ENCODE measurements at regions not wholly inside any gene's neighbourhood (a gene's known extent, or its start where the extent isn't known, plus 50 kb on each side); places are given as distances from the start of the nearest gene placed in this dataset.

DNA sequence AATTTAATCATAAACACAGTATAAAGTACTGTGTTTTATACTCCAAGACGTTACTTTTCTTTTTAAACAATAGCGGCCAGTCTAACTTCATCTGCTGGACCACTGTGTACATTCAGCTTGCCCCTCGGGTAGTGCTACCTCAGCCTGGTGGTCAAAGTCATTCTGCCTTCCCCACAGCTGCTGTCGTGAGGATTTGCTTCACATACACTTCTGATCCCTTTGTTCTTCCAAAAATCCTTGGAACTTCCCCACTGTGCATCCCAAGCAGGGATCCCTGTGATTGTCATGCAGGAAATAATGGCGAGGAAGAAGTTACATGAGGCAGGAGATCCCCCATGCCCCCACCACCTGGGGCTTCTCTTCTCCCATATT lies 234.9 kb upstream of the STARD13 start:
- WGBS (ENCODE audit: insufficient coverage) = 93% methylated on average over 4 of the region's 5 CpGs
- no peaks in the 10 kb centered on the region for H3K9me3 ChIP-seq (ENCODE audit: control insufficient read depth, insufficient read depth, low read length)
- no peaks in the 10 kb centered on the region for H3K4me1 ChIP-seq (ENCODE audit: control insufficient read depth, insufficient read depth, low read length)
- no peak for DNase-seq (ENCODE audit: low read depth in 4 of 6, low spot score in 6 of 6)
- no peaks in the 10 kb centered on the region for H3K27me3 ChIP-seq (ENCODE audit: control insufficient read depth, insufficient read depth, low read length)
- no peak overlapping the region for H3K4me3 ChIP-seq (ENCODE audit: low read depth, low read length)
- H3K27ac ChIP-seq (ENCODE audit: low read depth, low read length) = no peak overlapping the region
- no peaks in the 10 kb centered on the region for H3K36me3 ChIP-seq (ENCODE audit: control insufficient read depth, insufficient read depth, low read length)

DNA sequence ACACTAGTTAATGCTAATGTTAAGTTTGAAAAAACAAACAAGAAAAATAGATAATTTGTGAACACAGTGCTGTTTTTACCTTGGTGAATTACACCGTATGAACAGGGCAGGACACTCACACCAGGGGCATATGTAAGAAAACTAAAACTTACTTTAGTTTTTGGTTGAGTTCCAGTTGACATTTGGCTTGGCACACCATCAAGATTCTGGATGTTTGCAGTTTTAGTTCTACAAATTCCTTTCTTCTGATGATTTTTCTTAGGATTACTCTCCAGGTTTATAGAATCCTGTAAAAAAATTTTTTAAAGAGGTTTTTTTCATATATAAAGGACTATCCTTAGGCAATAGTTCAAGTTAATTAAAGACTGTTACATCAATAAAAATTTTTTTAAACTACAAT lies 238.5 kb upstream of the STARD13 start:
- Histone ChIP-seq H3K9me3 (ENCODE audit: control insufficient read depth, insufficient read depth, low read length) (no peaks in the 10 kb centered on the region), H3K27ac (ENCODE audit: low read depth, low read length) (no peak overlapping the region), H3K27me3 (ENCODE audit: control insufficient read depth, insufficient read depth, low read length) (no peaks in the 10 kb centered on the region), H3K4me1 (ENCODE audit: control insufficient read depth, insufficient read depth, low read length) (no peaks in the 10 kb centered on the region), H3K36me3 (ENCODE audit: control insufficient read depth, insufficient read depth, low read length) (no peaks in the 10 kb centered on the region), H3K4me3 (ENCODE audit: low read depth, low read length) (no peak overlapping the region)
- peak in 1 of 6 donors; percentile 60 for DNase-seq (ENCODE audit: low read depth in 4 of 6, low spot score in 6 of 6)
- WGBS (ENCODE audit: insufficient coverage) = no CpG with 5 or more reads among the region's 1 CpG

DNA sequence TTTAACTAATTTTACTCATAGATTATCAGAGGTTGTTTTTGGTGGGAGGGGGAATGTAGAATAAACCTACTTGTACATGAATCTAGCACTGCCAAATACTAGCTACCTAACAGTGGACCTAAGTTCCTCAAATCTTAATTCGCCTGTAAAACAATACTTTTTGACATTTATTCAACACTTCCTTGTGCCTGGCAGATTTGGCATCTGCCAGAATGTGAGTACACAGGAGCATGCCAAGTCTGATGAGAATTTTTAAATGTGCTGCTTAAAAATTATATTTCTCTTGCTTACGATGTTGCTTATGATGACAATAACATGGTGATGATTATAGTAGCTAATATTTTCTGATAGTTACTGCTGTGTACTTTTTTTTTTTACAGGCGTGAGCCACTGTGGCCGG lies 240.2 kb upstream of the STARD13 start:
- Histone ChIP-seq H3K36me3 (ENCODE audit: control insufficient read depth, insufficient read depth, low read length) (no peaks in the 10 kb centered on the region), H3K27ac (ENCODE audit: low read depth, low read length) (no peak overlapping the region), H3K27me3 (ENCODE audit: control insufficient read depth, insufficient read depth, low read length) (no peaks in the 10 kb centered on the region), H3K9me3 (ENCODE audit: control insufficient read depth, insufficient read depth, low read length) (no peaks in the 10 kb centered on the region), H3K4me1 (ENCODE audit: control insufficient read depth, insufficient read depth, low read length) (no peaks in the 10 kb centered on the region), H3K4me3 (ENCODE audit: low read depth, low read length) (no peak overlapping the region)
- DNase-seq (ENCODE audit: low read depth in 4 of 6, low spot score in 6 of 6) = peak in 2 of 6 donors; percentile 36 to 54
- no CpG with 5 or more reads among the region's 4 CpGs for WGBS (ENCODE audit: insufficient coverage)

DNA sequence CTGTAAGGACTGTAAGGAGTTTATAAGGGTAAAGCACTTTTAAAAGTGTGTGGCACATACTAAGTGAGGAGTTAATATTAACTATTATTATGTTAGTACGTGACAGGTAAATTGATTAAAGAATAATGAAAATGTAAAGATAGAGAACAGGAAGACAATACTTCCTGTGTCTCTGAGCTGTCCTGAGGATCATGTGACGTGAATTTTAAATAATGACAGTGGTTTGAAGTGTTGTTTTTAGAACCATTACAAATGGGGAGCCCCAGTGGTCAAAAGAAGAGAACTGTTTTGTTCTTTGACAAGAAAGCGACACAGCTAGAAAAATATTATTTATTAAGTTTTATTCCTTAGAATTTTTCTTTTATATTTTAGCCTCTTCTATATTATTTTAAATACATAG lies 241.2 kb upstream of the STARD13 start:
- H3K36me3 ChIP-seq (ENCODE audit: control insufficient read depth, insufficient read depth, low read length) = no peaks in the 10 kb centered on the region
- 82% methylated on average over 2 of the region's 3 CpGs for WGBS (ENCODE audit: insufficient coverage)
- no peak overlapping the region for H3K27ac ChIP-seq (ENCODE audit: low read depth, low read length)
- H3K4me1 ChIP-seq (ENCODE audit: control insufficient read depth, insufficient read depth, low read length) = no peaks in the 10 kb centered on the region
- DNase-seq (ENCODE audit: low read depth in 4 of 6, low spot score in 6 of 6) = no peak
- H3K4me3 ChIP-seq (ENCODE audit: low read depth, low read length) = no peak overlapping the region
- no peaks in the 10 kb centered on the region for H3K27me3 ChIP-seq (ENCODE audit: control insufficient read depth, insufficient read depth, low read length)
- no peaks in the 10 kb centered on the region for H3K9me3 ChIP-seq (ENCODE audit: control insufficient read depth, insufficient read depth, low read length)

DNA sequence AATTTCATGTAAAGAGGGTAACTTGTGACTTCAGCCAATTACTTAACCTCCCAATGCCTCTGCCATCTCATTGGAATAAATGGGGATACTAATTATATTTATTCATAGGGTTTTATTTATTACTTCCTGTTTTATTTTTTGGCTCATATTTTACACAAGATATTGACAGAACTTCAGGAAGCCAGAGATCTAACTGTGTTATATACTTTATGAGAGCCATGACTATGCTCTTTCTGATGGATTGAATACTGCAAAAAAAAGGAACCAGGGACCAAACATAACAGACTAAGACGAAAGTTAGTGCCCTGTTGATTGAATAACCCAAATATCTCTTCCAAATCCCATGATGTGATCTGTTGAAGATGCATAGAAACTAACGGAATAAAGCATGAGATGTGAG lies 243.3 kb upstream of the STARD13 start:
- WGBS (ENCODE audit: insufficient coverage) = no CpG with 5 or more reads among the region's 2 CpGs

DNA sequence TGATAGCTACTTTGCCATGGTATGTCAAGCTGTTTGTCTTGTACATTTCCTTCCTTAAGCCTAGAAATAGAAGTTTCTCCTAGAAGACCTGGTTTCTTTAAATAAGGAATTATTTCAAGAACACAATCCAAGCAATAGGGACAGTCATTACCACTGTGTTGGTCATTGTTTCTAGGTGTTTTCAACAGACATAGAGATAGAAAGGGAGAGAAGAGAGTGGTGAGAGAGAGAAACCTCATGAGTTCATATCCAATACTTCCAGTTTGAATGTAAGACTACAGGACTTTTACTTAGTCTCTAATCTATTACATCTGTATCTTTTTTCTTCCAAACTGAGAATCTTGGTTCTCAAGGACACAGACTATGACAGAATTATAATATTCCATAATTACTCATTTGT lies 245.9 kb upstream of the STARD13 start:
- no peaks in the 10 kb centered on the region for H3K36me3 ChIP-seq (ENCODE audit: control insufficient read depth, insufficient read depth, low read length)
- no peak overlapping the region for H3K4me3 ChIP-seq (ENCODE audit: low read depth, low read length)
- H3K4me1 ChIP-seq (ENCODE audit: control insufficient read depth, insufficient read depth, low read length) = no peaks in the 10 kb centered on the region
- H3K27ac ChIP-seq (ENCODE audit: low read depth, low read length) = no peak overlapping the region
- H3K27me3 ChIP-seq (ENCODE audit: control insufficient read depth, insufficient read depth, low read length) = no peaks in the 10 kb centered on the region
- no peaks in the 10 kb centered on the region for H3K9me3 ChIP-seq (ENCODE audit: control insufficient read depth, insufficient read depth, low read length)
- DNase-seq (ENCODE audit: low read depth in 4 of 6, low spot score in 6 of 6) = no peak

More for the DNA sequence above, 243.3 kb upstream of the STARD13 start:
- Histone ChIP-seq H3K27ac (ENCODE audit: low read depth, low read length) (no peak overlapping the region), H3K36me3 (ENCODE audit: control insufficient read depth, insufficient read depth, low read length) (no peaks in the 10 kb centered on the region), H3K27me3 (ENCODE audit: control insufficient read depth, insufficient read depth, low read length) (no peaks in the 10 kb centered on the region), H3K4me1 (ENCODE audit: control insufficient read depth, insufficient read depth, low read length) (no peaks in the 10 kb centered on the region), H3K4me3 (ENCODE audit: low read depth, low read length) (no peak overlapping the region), H3K9me3 (ENCODE audit: control insufficient read depth, insufficient read depth, low read length) (no peaks in the 10 kb centered on the region)
- DNase-seq (ENCODE audit: low read depth in 4 of 6, low spot score in 6 of 6) = no peak

DNA sequence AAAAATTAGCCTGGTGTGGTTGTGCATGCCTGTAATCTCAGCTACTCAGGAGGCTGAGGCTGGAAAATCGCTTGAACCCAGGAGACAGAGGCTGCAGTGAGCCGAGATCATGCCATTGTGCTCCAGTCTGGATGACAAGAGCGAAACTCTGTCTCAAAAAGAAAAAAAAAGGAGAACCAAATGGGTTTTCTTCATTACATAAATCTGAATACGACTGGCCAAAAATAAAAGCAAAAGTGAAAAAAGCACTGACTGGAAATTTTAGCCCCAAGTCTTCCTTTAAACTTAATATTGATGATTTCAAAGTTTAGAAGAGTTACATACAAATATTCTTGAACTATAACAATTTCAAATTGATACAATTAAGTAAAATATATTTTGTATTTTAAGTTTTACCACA lies 249.5 kb upstream of the STARD13 start:
- no peaks in the 10 kb centered on the region for H3K36me3 ChIP-seq (ENCODE audit: control insufficient read depth, insufficient read depth, low read length)
- no peak for DNase-seq (ENCODE audit: low read depth in 4 of 6, low spot score in 6 of 6)
- H3K4me3 ChIP-seq (ENCODE audit: low read depth, low read length) = no peak overlapping the region
- H3K27me3 ChIP-seq (ENCODE audit: control insufficient read depth, insufficient read depth, low read length) = no peaks in the 10 kb centered on the region
- H3K4me1 ChIP-seq (ENCODE audit: control insufficient read depth, insufficient read depth, low read length) = no peaks in the 10 kb centered on the region
- no peaks in the 10 kb centered on the region for H3K9me3 ChIP-seq (ENCODE audit: control insufficient read depth, insufficient read depth, low read length)
- no peak overlapping the region for H3K27ac ChIP-seq (ENCODE audit: low read depth, low read length)
- WGBS (ENCODE audit: insufficient coverage) = 82% methylated on average over 2 of the region's 4 CpGs

DNA sequence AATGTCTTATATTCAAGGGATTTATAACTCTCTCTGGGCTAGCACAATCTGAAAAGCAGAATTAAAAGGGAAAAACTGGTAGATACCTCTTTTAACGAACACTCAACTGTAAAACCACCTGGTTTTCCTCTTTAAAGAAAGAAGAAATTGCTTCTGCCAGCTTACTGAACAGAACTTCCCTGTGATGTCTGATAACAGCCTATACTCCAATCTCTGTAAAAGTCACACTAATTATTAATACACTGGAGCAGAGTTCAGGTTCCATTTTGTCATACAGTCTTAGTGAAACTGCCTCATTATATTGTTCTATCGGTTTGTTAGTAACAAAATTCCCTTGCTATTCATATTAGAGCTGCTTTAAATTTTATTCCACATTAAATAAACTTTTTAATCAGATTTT lies 251.0 kb upstream of the STARD13 start:
- Histone ChIP-seq H3K9me3 (ENCODE audit: control insufficient read depth, insufficient read depth, low read length) (no peaks in the 10 kb centered on the region), H3K27me3 (ENCODE audit: control insufficient read depth, insufficient read depth, low read length) (no peaks in the 10 kb centered on the region), H3K36me3 (ENCODE audit: control insufficient read depth, insufficient read depth, low read length) (no peaks in the 10 kb centered on the region), H3K4me3 (ENCODE audit: low read depth, low read length) (no peak overlapping the region), H3K4me1 (ENCODE audit: control insufficient read depth, insufficient read depth, low read length) (no peaks in the 10 kb centered on the region), H3K27ac (ENCODE audit: low read depth, low read length) (peak overlapping the region; percentile 85)
- 88% methylated on average over 1 of the region's 2 CpGs for WGBS (ENCODE audit: insufficient coverage)
- DNase-seq (ENCODE audit: low read depth in 4 of 6, low spot score in 6 of 6) = no peak

DNA sequence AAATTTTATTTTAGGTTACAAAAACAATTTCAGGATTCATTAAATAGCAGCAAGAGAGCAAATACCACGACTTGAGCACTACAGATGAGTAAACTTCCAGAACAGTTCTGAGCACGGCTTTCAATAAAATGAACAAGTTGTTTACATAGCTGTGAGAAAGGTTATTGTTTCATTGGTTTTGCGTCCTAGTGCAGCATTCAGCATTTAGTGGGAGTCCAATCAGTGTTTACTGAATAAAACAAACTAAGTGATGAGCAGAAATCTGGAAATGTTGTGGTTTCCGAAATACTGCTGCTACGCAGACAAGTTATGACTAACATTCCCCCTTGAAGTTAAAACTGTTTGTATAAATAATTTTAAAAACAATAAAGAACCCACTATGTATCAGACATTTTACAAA lies 251.5 kb upstream of the STARD13 start:
- Histone ChIP-seq H3K4me1 (ENCODE audit: control insufficient read depth, insufficient read depth, low read length) (no peaks in the 10 kb centered on the region), H3K4me3 (ENCODE audit: low read depth, low read length) (peak overlapping the region; percentile 10), H3K27me3 (ENCODE audit: control insufficient read depth, insufficient read depth, low read length) (no peaks in the 10 kb centered on the region), H3K9me3 (ENCODE audit: control insufficient read depth, insufficient read depth, low read length) (no peaks in the 10 kb centered on the region), H3K36me3 (ENCODE audit: control insufficient read depth, insufficient read depth, low read length) (no peaks in the 10 kb centered on the region), H3K27ac (ENCODE audit: low read depth, low read length) (peak overlapping the region; percentile 85)
- 44% methylated on average over 2 of the region's 5 CpGs for WGBS (ENCODE audit: insufficient coverage)
- DNase-seq (ENCODE audit: low read depth in 4 of 6, low spot score in 6 of 6) = peak in 1 of 6 donors; percentile 30

DNA sequence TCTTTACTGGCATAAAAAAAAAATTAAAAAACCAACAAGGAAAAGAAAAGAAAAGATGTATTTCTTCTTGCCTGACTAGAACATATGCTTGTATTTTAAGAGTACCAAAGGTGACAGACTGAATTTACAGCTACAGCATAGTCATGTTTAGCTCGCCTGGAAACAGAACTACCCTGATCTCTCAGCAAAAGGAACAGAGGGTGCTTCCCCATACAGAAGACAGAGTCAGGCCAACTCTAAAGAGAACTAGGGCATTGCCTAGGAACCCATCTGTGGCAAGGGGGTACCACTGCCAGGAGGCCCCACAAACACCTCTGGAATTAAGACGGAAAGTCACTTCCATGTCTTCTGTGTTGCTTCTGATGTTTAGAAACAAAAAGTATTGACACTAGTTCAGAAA lies 252.1 kb upstream of the STARD13 start:
- DNase-seq (ENCODE audit: low read depth in 4 of 6, low spot score in 6 of 6) = peak in 1 of 6 donors; percentile 66

More for the DNA sequence above, 252.1 kb upstream of the STARD13 start:
- Histone ChIP-seq H3K9me3 (ENCODE audit: control insufficient read depth, insufficient read depth, low read length) (no peaks in the 10 kb centered on the region), H3K36me3 (ENCODE audit: control insufficient read depth, insufficient read depth, low read length) (no peaks in the 10 kb centered on the region), H3K27ac (ENCODE audit: low read depth, low read length) (peak overlapping the region; percentile 85), H3K4me3 (ENCODE audit: low read depth, low read length) (no peak overlapping the region), H3K4me1 (ENCODE audit: control insufficient read depth, insufficient read depth, low read length) (no peaks in the 10 kb centered on the region), H3K27me3 (ENCODE audit: control insufficient read depth, insufficient read depth, low read length) (no peaks in the 10 kb centered on the region)
- WGBS (ENCODE audit: insufficient coverage) = no CpG with 5 or more reads among the region's 2 CpGs
